AG10803 (cell line): ENCODE measurements at regions not wholly inside any gene's neighbourhood (a gene's known extent, or its start where the extent isn't known, plus 50 kb on each side); places are given as distances from the start of the nearest gene placed in this dataset.

Experiments
- DNase-seq: peaks from one replicate; pipeline ENCODE4 v3.0.0; 2010; ENCODE audit warnings: low read depth
- H3K4me3 ChIP-seq: 2 replicates; pipeline ENCODE4 v1.5.1; 2011; ENCODE audit warnings: mild to moderate bottlenecking, low read length, control low read depth
- CTCF ChIP-seq: conservative IDR thresholded peaks from 2 replicates; pipeline ENCODE4 v1.5.1; 2011; ENCODE audit warnings: mild to moderate bottlenecking, low read length, control low read depth, inconsistent platforms

- TF ChIP-seq CTCF: no peak
- no peak overlapping the region for H3K4me3 ChIP-seq
- DNase-seq: no peak
These were observed 269.3 kb upstream of the LYPLAL1 start for GRCh38 chr1:218904416-218904815.

GRCh38 chr1:218916720-218917119 is 257.0 kb upstream of the LYPLAL1 start:
- no peak for TF ChIP-seq CTCF
- DNase-seq: no peak
- no peak overlapping the region for H3K4me3 ChIP-seq

- no peak for DNase-seq
- H3K4me3 ChIP-seq: no peak overlapping the region
These were observed 256.0 kb upstream of the LYPLAL1 start for GRCh38 chr1:218917656-218918055.

GRCh38 chr1:218925777-218926176 is 247.9 kb upstream of the LYPLAL1 start:
- TF ChIP-seq CTCF: no peak
- H3K4me3 ChIP-seq: no peak overlapping the region
- no peak for DNase-seq

More at GRCh38 chr1:218917656-218918055, 256.0 kb upstream of the LYPLAL1 start:
- no peak for TF ChIP-seq CTCF

GRCh38 chr1:218926631-218927030 is 247.0 kb upstream of the LYPLAL1 start:
- H3K4me3 ChIP-seq: no peak overlapping the region
- no peak for TF ChIP-seq CTCF
- no peak for DNase-seq

GRCh38 chr1:218930000-218930399 is 243.7 kb upstream of the LYPLAL1 start:
- no peak overlapping the region for H3K4me3 ChIP-seq
- no peak for TF ChIP-seq CTCF
- DNase-seq: no peak

- H3K4me3 ChIP-seq: no peak overlapping the region
- TF ChIP-seq CTCF: no peak
- peak; percentile 76 for DNase-seq
These were observed 243.0 kb upstream of the LYPLAL1 start for GRCh38 chr1:218930472-218931241.
